SK-N-SH (cell line): ENCODE measurements at regions not wholly inside any gene's neighbourhood (a gene's known extent, or its start where the extent isn't known, plus 50 kb on each side); places are given as distances from the start of the nearest gene placed in this dataset.

ENCODE experiments used
- CTCF ChIA-PET: fragments of 300-600, 350-600 bp; formaldehyde crosslinking; extraction: SDS; loops from one replicate; lab custom pipeline; 2021; lab: Yijun Ruan, JAX
- POLR2A ChIA-PET: fragments of 350-600 bp; sonication (Branson Sonifier 250); formaldehyde crosslinking; extraction: SDS; loops from one replicate; lab custom pipeline; 2020; ENCODE audit warnings: antibody characterized with exemption, inconsistent platforms; lab: Yijun Ruan, JAX
- DNase-seq: peaks from one replicate; pipeline ENCODE4 v3.0.0; 2012
- H2AFZ ChIP-seq: fragments of 200-600 bp; sonication (generic); 2 replicates; pipeline ENCODE4 v1.8.1; 2016; ENCODE audit warnings: antibody characterized with exemption, mild to moderate bottlenecking, low read depth
- H3F3A ChIP-seq: fragments of 200-600 bp; sonication (generic); replicated peaks from 2 replicates; pipeline ENCODE3; 2016; ENCODE audit warnings: antibody characterized with exemption, mild to moderate bottlenecking; ENCODE audit not compliant: insufficient read depth
- H3K27ac ChIP-seq, 2 experiments: fragments of 200-500 bp in 1 of 2; fragments of 200-600 bp in 1 of 2; sonication (Bioruptor generic) in 1 of 2; sonication (generic), shearing (Covaris generic) in 1 of 2; 2 replicates each; pipeline versions ENCODE4 v1.5.1 to v1.6.1; 2014 to 2016; ENCODE audit warnings: low read depth in 2 of 2, inconsistent platforms in 1 of 2, low read length in 1 of 2, mild to moderate bottlenecking in 1 of 2, mixed read lengths in 1 of 2
- H3K27me3 ChIP-seq: fragments of 200-600 bp; sonication (generic), shearing (Covaris generic); 2 replicates; pipeline ENCODE4 v1.6.1; 2016; ENCODE audit warnings: mixed run types; ENCODE audit not compliant: insufficient read depth
- H3K36me3 ChIP-seq, 2 experiments: fragments of 200-500 bp in 1 of 2; fragments of 200-600 bp in 1 of 2; sonication (Bioruptor generic) in 1 of 2; sonication (generic) in 1 of 2; replicated peaks in 1 of 2; 2 replicates each; pipeline versions ENCODE3 to v1.5.1; 2014 to 2016; ENCODE audit warnings: low read length in 1 of 2, mild to moderate bottlenecking in 1 of 2; ENCODE audit not compliant: insufficient read depth in 2 of 2, control insufficient read depth in 1 of 2
- H3K4me1 ChIP-seq, 2 experiments: fragments of 200-500 bp in 1 of 2; fragments of 200-600 bp in 1 of 2; sonication (Bioruptor generic) in 1 of 2; sonication (generic), shearing (Covaris generic) in 1 of 2; 2 replicates each; pipeline versions ENCODE4 v1.5.1 to v1.6.1; 2014 to 2016; ENCODE audit warnings: low read depth in 1 of 2, low read length in 1 of 2, mixed run types in 1 of 2; ENCODE audit not compliant: insufficient read depth in 2 of 2, control insufficient read depth in 1 of 2
- H3K4me2 ChIP-seq: fragments of 200-600 bp; sonication (generic), shearing (Covaris generic); 2 replicates; pipeline ENCODE4 v1.6.1; 2017; ENCODE audit warnings: mixed run types
- H3K4me3 ChIP-seq, 2 experiments: fragments of 200-500 bp in 1 of 2; fragments of 200-600 bp in 1 of 2; sonication (Bioruptor generic) in 1 of 2; sonication (generic), shearing (Covaris generic) in 1 of 2; 2 replicates each; pipeline versions ENCODE4 v1.5.1 to v1.8.1; 2014 to 2016; ENCODE audit warnings: low read depth in 2 of 2, inconsistent platforms in 1 of 2, low read length in 1 of 2, mild to moderate bottlenecking in 1 of 2, mixed read lengths in 1 of 2, moderate library complexity in 1 of 2
- H3K79me2 ChIP-seq: fragments of 200-600 bp; sonication (generic); 2 replicates; pipeline ENCODE4 v1.8.1; 2017; ENCODE audit warnings: mild to moderate bottlenecking; ENCODE audit not compliant: insufficient read depth
- H3K9ac ChIP-seq: fragments of 200-600 bp; sonication (generic); 2 replicates; pipeline ENCODE4 v1.6.1; 2017; ENCODE audit warnings: mixed run types
- H3K9me2 ChIP-seq: fragments of 200-600 bp; sonication (generic); 2 replicates; pipeline ENCODE4 v1.6.1; 2017; ENCODE audit warnings: mixed run types
- H3K9me3 ChIP-seq: fragments of 200-600 bp; sonication (generic); 2 replicates; pipeline ENCODE4 v1.6.1; 2017; ENCODE audit warnings: mixed run types, mild to moderate bottlenecking, moderate library complexity
- H4K20me1 ChIP-seq: fragments of 200-600 bp; sonication (generic); 2 replicates; pipeline ENCODE4 v1.6.1; 2017; ENCODE audit warnings: mild to moderate bottlenecking, mixed run types; ENCODE audit not compliant: insufficient read depth
- FOSL2 ChIP-seq: IDR thresholded peaks from 2 replicates; pipeline ENCODE4 v1.4.0; 2012; ENCODE audit warnings: low read depth, mild to moderate bottlenecking, moderate library complexity, borderline replicate concordance
- GABPA ChIP-seq: IDR thresholded peaks from 2 replicates; pipeline ENCODE4 v1.4.0; 2012; ENCODE audit warnings: low read depth, mild to moderate bottlenecking
- GATA2 ChIP-seq: sonication (generic); formaldehyde crosslinking; IDR thresholded peaks from 2 replicates; pipeline ENCODE4 v1.5.0; 2020; ENCODE audit warnings: mild to moderate bottlenecking, missing genetic modification reagents
- JUND ChIP-seq: IDR thresholded peaks from 2 replicates; pipeline ENCODE4 v1.4.0; 2012
- MEF2A ChIP-seq: IDR thresholded peaks from 2 replicates; pipeline ENCODE4 v1.4.0; 2012; ENCODE audit warnings: low read depth, borderline replicate concordance
- NFIC ChIP-seq: IDR thresholded peaks from 2 replicates; pipeline ENCODE4 v1.4.0; 2012; ENCODE audit warnings: borderline replicate concordance
- NRF1 ChIP-seq: IDR thresholded peaks from 2 replicates; pipeline ENCODE4 v1.6.1; 2012; ENCODE audit warnings: low read depth, mild to moderate bottlenecking, low read length
- POLR2AphosphoS5 ChIP-seq: IDR thresholded peaks from 2 replicates; pipeline ENCODE4 v1.6.1; 2012; ENCODE audit warnings: low read depth, low read length
- SMC3 ChIP-seq: IDR thresholded peaks from 2 replicates; pipeline ENCODE4 v1.6.1; 2012; ENCODE audit warnings: low read depth, low read length, improper control_type of control experiment
- TCF12 ChIP-seq: IDR thresholded peaks from 2 replicates; pipeline ENCODE4 v1.4.0; 2012
- WGBS: methylation state at CpG from one replicate; pipeline ENCODE4 v1.1.6; 2017; ENCODE audit warnings: low lambda C conversion rate; 5-methylcytosine and 5-hydroxymethylcytosine counted together
- TF ChIP-seq, protein P1 (sequence below): IDR thresholded peaks from 2 replicates; pipeline ENCODE4 v1.4.0; 2012; ENCODE audit warnings: low read depth, borderline replicate concordance
- TF ChIP-seq, protein P2 (sequence below): fragments of 200-600 bp; sonication (generic); IDR thresholded peaks from 2 replicates; pipeline ENCODE4 v1.6.1; 2017; ENCODE audit warnings: antibody characterized with exemption, mild to moderate bottlenecking, moderate library complexity
- TF ChIP-seq, protein P3 (sequence below): IDR thresholded peaks from 2 replicates; pipeline ENCODE4; 2012
- TF ChIP-seq, protein P4 (sequence below): fragments of 150-350 bp; IDR thresholded peaks from 2 replicates; pipeline ENCODE4 v1.6.1; 2017; ENCODE audit warnings: antibody characterized with exemption, low read length, low read depth, borderline replicate concordance

DNA sequence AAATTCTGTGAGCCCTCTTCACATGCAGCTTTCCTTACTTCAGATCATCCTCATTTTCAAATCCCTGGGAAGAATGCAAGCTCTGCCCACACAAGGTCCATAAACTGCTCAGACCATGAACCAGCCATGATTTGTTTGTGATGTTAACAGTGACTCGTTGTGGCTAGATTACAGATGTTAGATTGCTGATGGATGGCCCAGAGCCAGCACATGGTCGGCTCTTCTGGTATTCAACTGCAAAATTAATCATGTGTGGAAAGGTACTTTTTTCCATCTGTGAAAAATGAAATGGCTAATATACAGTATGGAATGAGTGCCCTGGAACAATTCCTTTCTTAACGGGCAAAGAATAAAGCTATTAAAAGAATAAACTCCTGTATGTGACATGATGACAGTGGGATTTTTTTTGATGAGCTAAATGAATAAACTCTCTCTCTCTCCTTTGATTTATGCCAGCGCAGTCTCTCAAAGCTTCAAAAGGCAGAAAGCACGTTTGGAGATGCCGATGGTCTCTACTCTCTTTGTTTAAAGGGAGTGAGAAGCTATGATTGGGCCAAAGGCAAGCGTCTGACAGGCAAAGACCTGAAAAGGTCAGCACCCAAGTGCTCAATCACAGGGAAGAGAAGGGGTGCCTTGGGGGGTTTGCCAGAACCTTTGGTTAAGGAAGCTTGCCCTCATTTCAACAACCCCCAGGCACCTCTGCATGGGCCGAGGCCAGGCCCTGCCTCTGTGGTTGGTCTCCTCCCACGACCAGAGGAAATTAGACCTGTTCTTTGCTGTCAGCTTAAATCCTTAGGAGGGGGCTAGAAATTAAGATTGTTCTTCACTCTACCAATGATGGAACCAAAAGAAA lies 444.0 kb upstream of the NFE2L3 start (continued):
- TF ChIP-seq, protein P1, sequence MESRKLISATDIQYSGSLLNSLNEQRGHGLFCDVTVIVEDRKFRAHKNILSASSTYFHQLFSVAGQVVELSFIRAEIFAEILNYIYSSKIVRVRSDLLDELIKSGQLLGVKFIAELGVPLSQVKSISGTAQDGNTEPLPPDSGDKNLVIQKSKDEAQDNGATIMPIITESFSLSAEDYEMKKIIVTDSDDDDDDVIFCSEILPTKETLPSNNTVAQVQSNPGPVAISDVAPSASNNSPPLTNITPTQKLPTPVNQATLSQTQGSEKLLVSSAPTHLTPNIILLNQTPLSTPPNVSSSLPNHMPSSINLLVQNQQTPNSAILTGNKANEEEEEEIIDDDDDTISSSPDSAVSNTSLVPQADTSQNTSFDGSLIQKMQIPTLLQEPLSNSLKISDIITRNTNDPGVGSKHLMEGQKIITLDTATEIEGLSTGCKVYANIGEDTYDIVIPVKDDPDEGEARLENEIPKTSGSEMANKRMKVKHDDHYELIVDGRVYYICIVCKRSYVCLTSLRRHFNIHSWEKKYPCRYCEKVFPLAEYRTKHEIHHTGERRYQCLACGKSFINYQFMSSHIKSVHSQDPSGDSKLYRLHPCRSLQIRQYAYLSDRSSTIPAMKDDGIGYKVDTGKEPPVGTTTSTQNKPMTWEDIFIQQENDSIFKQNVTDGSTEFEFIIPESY, result no peak
- no peak for TF ChIP-seq MEF2A

DNA sequence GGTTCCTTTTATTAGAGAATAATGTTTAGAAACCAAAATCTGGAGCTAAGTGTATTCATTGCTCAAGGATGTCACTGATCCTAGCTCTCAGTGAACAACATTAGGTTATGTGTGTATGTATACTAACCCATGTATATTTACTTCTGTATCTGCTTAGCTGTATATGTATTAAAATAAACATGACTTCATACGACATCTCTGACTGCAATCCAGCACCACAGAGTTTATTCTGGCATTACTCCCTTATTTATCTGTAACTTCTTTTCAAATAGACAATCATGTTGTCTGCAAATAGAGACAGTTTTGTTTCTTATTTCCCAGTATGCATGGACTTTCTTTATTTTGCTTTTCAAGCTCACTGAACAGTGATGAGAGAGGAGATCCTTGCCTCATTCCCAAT lies 441.0 kb upstream of the NFE2L3 start:
- Histone ChIP-seq H3K79me2 (no peaks in the 10 kb centered on the region), H3K27ac (no peak overlapping the region), H4K20me1 (no peaks in the 10 kb centered on the region), H3K4me3 (no peak overlapping the region), H3K9ac (no peak overlapping the region), H3K4me2 (no peak overlapping the region), H3K9me2 (no peaks in the 10 kb centered on the region), H3K27me3 (no peaks in the 10 kb centered on the region), H3K4me1 (peaks cover 0 to 5% of the 10 kb centered on the region in 2 experiments; a peak in 1 of 4 replicates), H3F3A (no peaks in the 10 kb centered on the region), H2AFZ (no peak overlapping the region), H3K36me3 (no peaks in the 10 kb centered on the region), H3K9me3 (peaks cover 15% of the 10 kb centered on the region; the same call in 1 of the 2 replicates)
- DNase-seq, result no peak
- POLR2A ChIA-PET, result no interaction called here
- CTCF ChIA-PET, result interaction anchor here (1.2 to 3.0 kb wide), 4 partner anchors 10 to 144 kb away, joined by 3 to 15 read pairs (median 4); no protein-coding TSS in a partner anchor
- TF ChIP-seq TCF12, result no peak
- no peak for TF ChIP-seq SMC3
- TF ChIP-seq POLR2AphosphoS5, result no peak
- 15% methylated on average over 1 of the region's 1 CpG for WGBS

DNA sequence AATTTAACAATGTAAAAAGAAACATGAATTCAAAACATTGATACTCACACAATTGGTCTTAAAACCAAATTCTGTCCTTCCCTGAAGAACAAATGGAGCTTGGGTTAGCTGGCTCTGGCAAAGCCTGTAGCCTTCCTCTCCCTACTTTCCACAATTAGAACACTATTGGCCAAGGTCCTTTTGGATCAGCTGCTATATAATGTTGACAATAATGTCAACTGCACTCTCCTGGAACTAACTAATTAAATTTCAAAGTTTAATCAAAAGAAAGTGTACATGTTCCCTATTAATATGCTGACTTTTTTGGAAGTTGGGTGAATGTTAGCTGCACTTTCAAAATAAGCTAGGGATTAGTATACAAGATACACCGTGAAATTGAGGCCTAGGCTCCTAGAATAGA lies 440.1 kb upstream of the NFE2L3 start:
- 9% methylated on average over 1 of the region's 1 CpG for WGBS
- Histone ChIP-seq H2AFZ (no peak overlapping the region), H3K27ac (no peak overlapping the region), H3K36me3 (no peaks in the 10 kb centered on the region), H3K9me2 (no peaks in the 10 kb centered on the region), H3K79me2 (no peaks in the 10 kb centered on the region), H4K20me1 (no peaks in the 10 kb centered on the region), H3K27me3 (no peaks in the 10 kb centered on the region), H3F3A (no peaks in the 10 kb centered on the region), H3K9ac (no peak overlapping the region), H3K4me1 (peaks cover 0 to 5% of the 10 kb centered on the region in 2 experiments; a peak in 1 of 4 replicates), H3K9me3 (peaks cover 14% of the 10 kb centered on the region; the same call in 1 of the 2 replicates), H3K4me3 (no peak overlapping the region), H3K4me2 (no peak overlapping the region)
- no peak for TF ChIP-seq SMC3
- no peak for TF ChIP-seq NFIC
- TF ChIP-seq, protein P2, sequence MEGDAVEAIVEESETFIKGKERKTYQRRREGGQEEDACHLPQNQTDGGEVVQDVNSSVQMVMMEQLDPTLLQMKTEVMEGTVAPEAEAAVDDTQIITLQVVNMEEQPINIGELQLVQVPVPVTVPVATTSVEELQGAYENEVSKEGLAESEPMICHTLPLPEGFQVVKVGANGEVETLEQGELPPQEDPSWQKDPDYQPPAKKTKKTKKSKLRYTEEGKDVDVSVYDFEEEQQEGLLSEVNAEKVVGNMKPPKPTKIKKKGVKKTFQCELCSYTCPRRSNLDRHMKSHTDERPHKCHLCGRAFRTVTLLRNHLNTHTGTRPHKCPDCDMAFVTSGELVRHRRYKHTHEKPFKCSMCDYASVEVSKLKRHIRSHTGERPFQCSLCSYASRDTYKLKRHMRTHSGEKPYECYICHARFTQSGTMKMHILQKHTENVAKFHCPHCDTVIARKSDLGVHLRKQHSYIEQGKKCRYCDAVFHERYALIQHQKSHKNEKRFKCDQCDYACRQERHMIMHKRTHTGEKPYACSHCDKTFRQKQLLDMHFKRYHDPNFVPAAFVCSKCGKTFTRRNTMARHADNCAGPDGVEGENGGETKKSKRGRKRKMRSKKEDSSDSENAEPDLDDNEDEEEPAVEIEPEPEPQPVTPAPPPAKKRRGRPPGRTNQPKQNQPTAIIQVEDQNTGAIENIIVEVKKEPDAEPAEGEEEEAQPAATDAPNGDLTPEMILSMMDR, result no peak
- TF ChIP-seq, protein P3, sequence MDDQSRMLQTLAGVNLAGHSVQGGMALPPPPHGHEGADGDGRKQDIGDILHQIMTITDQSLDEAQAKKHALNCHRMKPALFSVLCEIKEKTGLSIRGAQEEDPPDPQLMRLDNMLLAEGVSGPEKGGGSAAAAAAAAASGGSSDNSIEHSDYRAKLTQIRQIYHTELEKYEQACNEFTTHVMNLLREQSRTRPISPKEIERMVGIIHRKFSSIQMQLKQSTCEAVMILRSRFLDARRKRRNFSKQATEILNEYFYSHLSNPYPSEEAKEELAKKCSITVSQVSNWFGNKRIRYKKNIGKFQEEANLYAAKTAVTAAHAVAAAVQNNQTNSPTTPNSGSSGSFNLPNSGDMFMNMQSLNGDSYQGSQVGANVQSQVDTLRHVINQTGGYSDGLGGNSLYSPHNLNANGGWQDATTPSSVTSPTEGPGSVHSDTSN, result no peak
- TF ChIP-seq GATA2, result no peak
- TF ChIP-seq FOSL2, result no peak
- no peak for TF ChIP-seq NRF1
- TF ChIP-seq JUND, result no peak
- TF ChIP-seq, protein P4, sequence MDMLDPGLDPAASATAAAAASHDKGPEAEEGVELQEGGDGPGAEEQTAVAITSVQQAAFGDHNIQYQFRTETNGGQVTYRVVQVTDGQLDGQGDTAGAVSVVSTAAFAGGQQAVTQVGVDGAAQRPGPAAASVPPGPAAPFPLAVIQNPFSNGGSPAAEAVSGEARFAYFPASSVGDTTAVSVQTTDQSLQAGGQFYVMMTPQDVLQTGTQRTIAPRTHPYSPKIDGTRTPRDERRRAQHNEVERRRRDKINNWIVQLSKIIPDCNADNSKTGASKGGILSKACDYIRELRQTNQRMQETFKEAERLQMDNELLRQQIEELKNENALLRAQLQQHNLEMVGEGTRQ, result no peak
- no peak for TF ChIP-seq GABPA
- ChIA-PET CTCF (interaction anchor here (1.1 to 3.0 kb wide), 5 partner anchors 9 to 146 kb away, joined by 3 to 15 read pairs (median 3); no protein-coding TSS in a partner anchor), POLR2A (no interaction called here)
- DNase-seq, result no peak
